ENCODE measurements at regions not wholly inside any gene's neighbourhood (a gene's known extent, or its start where the extent isn't known, plus 50 kb on each side); places are given as distances from the start of the nearest gene placed in this dataset.

- CTCF ChIA-PET = no interaction called here
- POLR2A ChIA-PET = no interaction called here
Measured at GRCh38 chr13:44024167-44024845, 144.6 kb downstream of the LACC1 start.

GRCh38 chr13:44024846-44025195, 145.1 kb downstream of the LACC1 start:
- Histone ChIP-seq H3K4me3 (ENCODE audit: low read depth, low read length) (no peak overlapping the region), H3K27me3 (ENCODE audit: control insufficient read depth, insufficient read depth, low read length) (peaks cover 10% of the 10 kb centered on the region), H3K36me3 (ENCODE audit: control insufficient read depth, insufficient read depth, low read length) (no peaks in the 10 kb centered on the region)
- no peak for DNase-seq (ENCODE audit: low read depth)
- ChIA-PET POLR2A (no interaction called here), CTCF (no interaction called here)
- no peak for TF ChIP-seq CTCF (IDR thresholded peaks at IDR 0.05; ENCODE audit: insufficient read depth, low read depth, low read length)

More at GRCh38 chr13:44024167-44024845, 144.6 kb downstream of the LACC1 start:
- DNase-seq (ENCODE audit: low read depth) = no peak
- Histone ChIP-seq H3K27me3 (ENCODE audit: control insufficient read depth, insufficient read depth, low read length) (peaks cover 10% of the 10 kb centered on the region), H3K4me3 (ENCODE audit: low read depth, low read length) (no peak overlapping the region), H3K36me3 (ENCODE audit: control insufficient read depth, insufficient read depth, low read length) (no peaks in the 10 kb centered on the region)
- no peak for TF ChIP-seq CTCF (IDR thresholded peaks at IDR 0.05; ENCODE audit: insufficient read depth, low read depth, low read length)

- POLR2A ChIA-PET = no interaction called here
- Histone ChIP-seq H3K27me3 (ENCODE audit: control insufficient read depth, insufficient read depth, low read length) (peaks cover 10% of the 10 kb centered on the region), H3K36me3 (ENCODE audit: control insufficient read depth, insufficient read depth, low read length) (no peaks in the 10 kb centered on the region), H3K4me3 (ENCODE audit: low read depth, low read length) (no peak overlapping the region)
- no peak for DNase-seq (ENCODE audit: low read depth)
- CTCF ChIA-PET = no interaction called here
- TF ChIP-seq CTCF (IDR thresholded peaks at IDR 0.05; ENCODE audit: insufficient read depth, low read depth, low read length) = no peak
Measured at GRCh38 chr13:44026194-44026593, 146.5 kb downstream of the LACC1 start.

- POLR2A ChIA-PET = no interaction called here
- H3K27me3 ChIP-seq (ENCODE audit: control insufficient read depth, insufficient read depth, low read length) = peaks cover 10% of the 10 kb centered on the region
- no peaks in the 10 kb centered on the region for H3K36me3 ChIP-seq (ENCODE audit: control insufficient read depth, insufficient read depth, low read length)
- TF ChIP-seq CTCF (IDR thresholded peaks at IDR 0.05; ENCODE audit: insufficient read depth, low read depth, low read length) = no peak
- CTCF ChIA-PET = no interaction called here
- DNase-seq (ENCODE audit: low read depth) = no peak
- no peak overlapping the region for H3K4me3 ChIP-seq (ENCODE audit: low read depth, low read length)
Measured at GRCh38 chr13:44028734-44029133, 149.0 kb downstream of the LACC1 start.

- TF ChIP-seq CTCF (IDR thresholded peaks at IDR 0.05; ENCODE audit: insufficient read depth, low read depth, low read length) = no peak
- ChIA-PET POLR2A (no interaction called here), CTCF (interaction anchor here (1.2 kb wide), 1 partner anchor 10 kb away, joined by 4 read pairs; no protein-coding TSS in a partner anchor)
- Histone ChIP-seq H3K4me3 (ENCODE audit: low read depth, low read length) (no peak overlapping the region), H3K27me3 (ENCODE audit: control insufficient read depth, insufficient read depth, low read length) (peaks cover 12% of the 10 kb centered on the region), H3K36me3 (ENCODE audit: control insufficient read depth, insufficient read depth, low read length) (no peaks in the 10 kb centered on the region)
- DNase-seq (ENCODE audit: low read depth) = no peak
Measured at GRCh38 chr13:44030615-44031014, 150.9 kb downstream of the LACC1 start.

All from BJ (cell line).